GM12873 (cell line): ENCODE measurements at regions not wholly inside any gene's neighbourhood (a gene's known extent, or its start where the extent isn't known, plus 50 kb on each side); places are given as distances from the start of the nearest gene placed in this dataset.

Experiments
- TF ChIP-seq, protein P1 (sequence below): IDR thresholded peaks from 2 replicates; pipeline ENCODE4 v1.5.1; 2012; ENCODE audit warnings: low read depth, mild to moderate bottlenecking, moderate library complexity, low read length, control low read depth; ENCODE audit not compliant: insufficient read depth; ENCODE audit errors: missing control alignments

DNA sequence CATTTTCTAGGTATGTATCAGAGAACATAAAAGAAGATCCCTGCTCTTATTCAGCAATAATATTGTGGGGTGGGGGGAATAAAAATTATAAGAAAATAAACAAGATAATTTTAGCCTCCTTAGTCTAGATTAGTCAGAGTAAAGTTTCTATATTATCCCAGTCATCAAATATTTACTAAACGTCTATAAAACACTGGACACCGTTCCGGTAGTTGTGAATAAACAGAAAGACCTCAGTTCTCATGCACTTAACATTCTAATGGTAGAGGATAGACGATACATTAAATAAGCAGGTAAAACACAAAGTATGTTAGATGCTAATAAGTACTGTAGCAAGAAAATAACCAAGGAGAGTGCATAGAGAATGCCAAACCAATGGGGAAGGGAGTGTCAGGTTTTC lies 425.0 kb downstream of the GBE1 start:
- TF ChIP-seq, protein P1, sequence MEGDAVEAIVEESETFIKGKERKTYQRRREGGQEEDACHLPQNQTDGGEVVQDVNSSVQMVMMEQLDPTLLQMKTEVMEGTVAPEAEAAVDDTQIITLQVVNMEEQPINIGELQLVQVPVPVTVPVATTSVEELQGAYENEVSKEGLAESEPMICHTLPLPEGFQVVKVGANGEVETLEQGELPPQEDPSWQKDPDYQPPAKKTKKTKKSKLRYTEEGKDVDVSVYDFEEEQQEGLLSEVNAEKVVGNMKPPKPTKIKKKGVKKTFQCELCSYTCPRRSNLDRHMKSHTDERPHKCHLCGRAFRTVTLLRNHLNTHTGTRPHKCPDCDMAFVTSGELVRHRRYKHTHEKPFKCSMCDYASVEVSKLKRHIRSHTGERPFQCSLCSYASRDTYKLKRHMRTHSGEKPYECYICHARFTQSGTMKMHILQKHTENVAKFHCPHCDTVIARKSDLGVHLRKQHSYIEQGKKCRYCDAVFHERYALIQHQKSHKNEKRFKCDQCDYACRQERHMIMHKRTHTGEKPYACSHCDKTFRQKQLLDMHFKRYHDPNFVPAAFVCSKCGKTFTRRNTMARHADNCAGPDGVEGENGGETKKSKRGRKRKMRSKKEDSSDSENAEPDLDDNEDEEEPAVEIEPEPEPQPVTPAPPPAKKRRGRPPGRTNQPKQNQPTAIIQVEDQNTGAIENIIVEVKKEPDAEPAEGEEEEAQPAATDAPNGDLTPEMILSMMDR = no peak

GRCh38 chr3:81326245-81326644 lies 435.2 kb downstream of the GBE1 start:
- TF ChIP-seq, protein P1 = no peak

GRCh38 chr3:81320862-81321261 lies 440.6 kb downstream of the GBE1 start:
- TF ChIP-seq, protein P1 = no peak

DNA sequence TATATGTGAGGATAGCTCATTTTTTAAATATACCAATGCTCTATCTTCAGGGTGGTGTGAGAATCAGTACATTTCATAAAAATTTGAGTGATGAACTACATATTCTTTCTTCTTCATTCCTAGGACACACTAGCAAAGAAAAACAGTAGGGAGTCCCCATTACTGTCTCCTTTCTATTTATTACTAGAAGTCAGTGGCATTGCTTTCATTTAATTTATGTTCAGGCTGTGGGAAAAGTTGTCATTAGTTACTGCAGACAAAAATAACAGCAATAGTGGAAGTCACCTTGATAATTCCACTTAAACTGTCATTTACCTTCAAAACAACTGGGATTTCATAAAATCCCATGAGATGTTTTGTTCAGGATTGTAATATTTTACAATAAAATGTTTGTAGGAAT lies 446.4 kb downstream of the GBE1 start:
- TF ChIP-seq, protein P1 = no peak

DNA sequence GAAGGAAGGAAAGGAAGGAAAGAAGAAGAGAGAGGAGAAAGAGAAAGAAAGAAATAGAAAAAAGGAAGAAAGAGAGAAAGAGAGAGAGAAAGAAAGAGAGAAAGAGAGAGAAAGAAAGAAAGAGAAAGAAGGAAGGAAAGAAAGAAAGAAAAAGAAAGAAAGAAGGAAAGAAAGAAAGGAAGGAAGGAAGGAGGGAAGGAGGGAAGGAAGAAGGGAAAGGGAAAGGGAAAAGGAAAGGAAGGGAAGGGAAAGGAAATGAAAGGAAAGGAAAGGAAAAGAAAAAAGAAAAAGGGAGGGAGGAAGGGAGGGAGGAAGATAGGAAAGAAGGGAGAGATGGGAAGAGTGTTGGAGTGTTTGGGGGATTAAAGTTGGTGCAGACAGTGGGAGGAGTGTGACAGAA lies 450.1 kb downstream of the GBE1 start:
- TF ChIP-seq, protein P1 = no peak

- TF ChIP-seq, protein P1 = no peak
Observed at GRCh38 chr3:81308306-81308705, 453.1 kb downstream of the GBE1 start.

DNA sequence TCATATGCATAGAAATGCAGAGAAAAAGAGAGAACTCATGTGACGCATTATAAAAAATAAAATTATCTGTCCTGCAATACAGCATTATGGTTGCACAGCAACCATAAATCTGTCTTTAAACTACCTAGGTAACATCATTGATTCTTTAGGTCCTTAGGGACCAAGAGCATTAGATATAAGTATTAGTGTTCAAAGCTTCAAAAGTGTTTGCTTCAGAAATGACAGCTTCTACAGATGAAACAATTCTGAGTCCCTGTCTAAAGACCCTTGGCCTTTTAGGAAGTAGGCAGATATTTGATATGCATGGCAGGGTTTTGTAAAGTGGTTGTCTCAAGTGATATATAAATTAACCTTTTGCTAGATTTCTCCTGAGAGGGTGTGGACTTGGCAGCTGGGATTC lies 454.2 kb downstream of the GBE1 start:
- TF ChIP-seq, protein P1 = no peak

DNA sequence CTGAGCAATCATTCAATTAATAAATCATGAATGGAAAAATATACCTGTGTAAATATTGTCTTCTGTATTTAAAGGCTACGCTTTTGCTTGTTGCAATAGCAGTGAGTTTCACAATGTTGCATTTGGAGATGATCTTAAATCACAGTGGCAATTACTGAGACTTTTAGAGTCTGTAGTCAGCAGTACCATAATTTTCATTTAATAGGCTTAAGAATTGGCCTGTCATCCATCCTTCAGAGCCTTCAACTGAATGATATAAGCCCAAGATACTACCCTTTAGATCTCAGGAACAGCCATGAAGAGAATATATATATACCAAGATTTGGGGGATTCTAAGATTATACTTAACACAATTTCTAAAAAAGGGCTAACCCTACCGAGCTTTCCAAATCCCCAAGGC lies 458.1 kb downstream of the GBE1 start:
- TF ChIP-seq, protein P1 = no peak
